M059J (cell line): ENCODE measurements at regions not wholly inside any gene's neighbourhood (a gene's known extent, or its start where the extent isn't known, plus 50 kb on each side); places are given as distances from the start of the nearest gene placed in this dataset.
A peak's percentile ranks its signal among the peaks of the same experiment; 100 is the strongest.

Experiments
- DNase-seq: peaks from one replicate; pipeline ENCODE4 v3.0.0-alpha.2; 2012; ENCODE audit warnings: low read depth

DNA sequence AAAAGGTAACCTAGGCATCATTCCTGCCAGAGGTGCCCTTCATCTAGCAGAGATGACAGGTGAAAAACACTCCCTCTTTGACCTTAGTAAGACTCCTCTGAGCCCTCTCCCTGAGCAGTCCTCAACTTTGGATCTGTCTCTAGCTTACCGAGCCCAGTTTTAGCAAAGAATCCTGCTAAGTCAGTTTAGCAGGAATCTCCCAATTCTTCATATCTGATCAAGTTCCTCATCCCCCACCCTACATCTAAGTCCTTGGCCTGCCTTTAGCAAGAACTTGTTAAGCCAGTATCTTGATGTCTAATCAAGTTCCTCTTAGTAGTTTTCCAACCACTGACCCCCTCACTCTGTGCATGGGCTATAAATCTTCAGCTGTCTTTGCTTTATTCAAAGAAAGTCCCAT, 235.6 kb downstream of the OMA1 start:
- DNase-seq, result no peak

DNA sequence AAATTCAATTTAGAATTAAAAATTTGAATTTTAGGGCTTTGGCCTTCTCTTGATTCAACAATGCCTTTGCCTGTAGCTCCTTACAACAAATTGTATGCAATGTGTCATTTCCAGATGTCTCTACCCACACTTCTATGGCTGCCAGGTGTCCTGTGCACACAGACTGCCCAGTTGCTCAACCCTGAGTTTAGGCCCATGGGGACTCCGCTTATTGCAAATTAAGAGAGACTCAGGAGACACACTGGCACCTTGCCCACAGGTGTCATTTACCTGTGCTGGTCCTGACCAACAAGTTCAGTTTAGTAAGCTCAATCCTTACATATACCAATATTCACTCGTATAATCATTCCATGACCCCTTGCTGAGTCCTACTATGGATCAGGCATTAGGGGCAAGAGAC, 236.1 kb downstream of the OMA1 start:
- no peak for DNase-seq

DNA sequence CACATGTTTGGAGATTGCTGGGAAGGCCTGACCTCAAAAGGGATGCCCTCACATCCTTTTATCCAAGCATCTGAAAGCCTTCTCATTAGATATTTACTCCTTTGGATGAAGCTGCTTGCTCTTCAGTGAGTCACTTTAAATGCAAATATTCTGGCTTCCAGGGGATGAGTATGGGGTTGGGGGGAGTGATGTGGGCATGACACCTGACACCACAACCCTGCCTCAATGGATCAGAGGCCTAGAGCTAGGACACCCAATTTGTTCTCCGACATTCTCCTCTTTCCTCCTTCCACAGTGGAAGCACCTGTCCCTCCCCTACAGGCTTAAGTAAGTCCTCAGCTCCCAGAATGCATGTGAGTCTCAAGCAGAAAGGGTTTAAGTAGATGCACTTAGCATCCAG, 238.3 kb downstream of the OMA1 start:
- DNase-seq, result no peak

DNA sequence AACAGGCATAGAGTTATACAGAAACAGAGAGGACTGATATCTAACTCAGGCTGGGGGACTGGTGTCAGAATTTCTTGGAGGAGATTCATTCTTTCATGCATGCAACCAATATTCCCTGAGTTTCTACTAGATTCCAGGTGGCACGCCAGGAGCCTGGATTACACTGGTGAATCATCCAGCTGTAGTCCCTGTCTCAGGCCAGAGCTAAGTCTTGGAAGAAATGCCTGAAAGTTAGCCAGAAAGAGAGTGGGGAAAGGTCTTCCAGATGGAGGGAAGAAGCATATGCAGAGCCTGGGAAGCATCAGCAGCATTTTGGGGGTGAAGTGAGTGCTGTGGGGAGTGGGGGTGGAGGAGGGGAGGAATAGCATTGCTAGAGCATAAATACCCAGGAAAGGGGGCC, 239.1 kb downstream of the OMA1 start:
- DNase-seq, result no peak

DNA sequence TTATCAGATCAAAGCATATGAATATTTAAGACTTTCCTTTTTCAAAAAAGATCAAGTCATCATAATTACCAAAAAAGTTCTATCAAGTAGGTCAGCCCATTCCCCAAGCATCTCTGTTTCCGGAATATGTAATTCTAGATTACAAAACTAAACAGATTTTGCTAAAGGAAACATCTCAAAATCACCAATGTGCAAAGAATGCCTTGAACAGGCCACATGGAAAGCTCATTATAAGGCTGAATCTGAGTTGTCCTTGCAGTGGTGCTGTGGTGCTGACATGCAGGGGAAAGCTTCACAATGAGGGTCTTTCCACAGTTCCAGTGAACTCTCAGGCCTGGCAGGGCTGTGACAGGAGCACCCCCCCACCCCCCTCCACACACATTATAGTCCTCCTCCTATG, 240.9 kb downstream of the OMA1 start:
- DNase-seq, result no peak

DNA sequence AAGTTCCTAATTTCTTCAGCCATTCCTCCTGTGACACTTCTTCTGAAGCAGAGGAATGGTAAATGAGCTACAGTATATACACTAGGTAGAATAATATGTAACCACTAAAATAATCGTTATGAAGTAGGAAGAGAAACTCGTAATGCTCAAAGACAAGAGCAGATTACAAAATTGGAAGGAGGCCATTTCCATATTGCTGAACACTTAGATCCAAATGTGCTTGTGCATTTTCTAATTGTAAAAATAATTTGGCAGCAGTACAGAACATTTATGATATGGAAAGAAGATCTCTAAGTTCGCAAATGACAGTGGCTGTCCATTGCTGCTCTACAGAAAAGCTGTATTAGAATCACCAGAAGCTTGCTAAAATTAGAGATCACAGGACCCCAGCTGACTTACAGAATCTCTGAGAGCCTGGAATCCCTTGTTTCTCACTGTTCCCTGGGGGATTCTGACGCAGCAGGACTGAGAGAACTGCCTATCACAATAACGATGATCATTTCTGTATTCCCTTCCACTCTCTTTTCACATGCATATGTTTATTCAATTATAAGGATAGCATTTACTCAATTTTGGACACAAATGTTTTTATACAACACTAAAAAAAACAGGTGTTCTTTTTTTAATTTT, 242.1 kb downstream of the OMA1 start:
- no peak for DNase-seq

DNA sequence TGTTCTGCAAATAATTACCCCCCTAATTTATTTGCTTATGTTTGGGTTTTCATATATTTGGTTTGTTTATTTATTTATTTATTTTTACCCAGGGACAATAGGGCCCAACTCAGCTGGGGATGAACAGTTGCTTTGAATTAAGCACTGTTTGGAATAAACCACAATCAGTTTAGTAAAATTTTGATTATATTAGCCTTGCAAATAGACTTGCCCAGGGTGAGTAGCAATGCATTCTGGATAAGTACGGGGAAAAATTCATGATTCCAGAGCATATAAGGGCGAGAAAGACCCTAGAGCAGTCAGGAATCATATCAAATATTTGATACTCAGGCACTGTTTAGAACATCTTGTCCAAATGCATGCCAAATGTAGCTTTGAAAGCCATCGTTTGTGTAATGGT, 242.7 kb downstream of the OMA1 start:
- DNase-seq, result no peak

DNA sequence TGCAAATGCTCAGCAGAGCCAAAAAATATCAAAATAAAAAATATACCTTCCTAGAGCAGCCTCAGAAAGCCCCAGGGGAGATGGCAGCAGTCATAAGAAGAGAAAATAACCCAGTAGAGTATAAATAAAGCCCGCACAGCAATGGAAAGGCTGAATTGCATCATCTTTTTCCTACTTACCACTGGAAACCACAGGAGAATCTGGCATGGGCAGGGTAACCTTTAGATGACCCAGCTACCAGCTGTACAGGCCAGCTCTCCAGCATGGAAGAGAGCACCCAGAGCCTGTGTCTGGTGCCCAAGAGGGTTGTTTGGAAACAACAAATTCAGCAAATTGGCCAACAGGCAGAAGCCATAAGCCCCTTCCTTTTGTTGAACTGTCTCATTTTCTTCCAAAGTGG, 253.1 kb downstream of the OMA1 start:
- DNase-seq, result peak; percentile 64

DNA sequence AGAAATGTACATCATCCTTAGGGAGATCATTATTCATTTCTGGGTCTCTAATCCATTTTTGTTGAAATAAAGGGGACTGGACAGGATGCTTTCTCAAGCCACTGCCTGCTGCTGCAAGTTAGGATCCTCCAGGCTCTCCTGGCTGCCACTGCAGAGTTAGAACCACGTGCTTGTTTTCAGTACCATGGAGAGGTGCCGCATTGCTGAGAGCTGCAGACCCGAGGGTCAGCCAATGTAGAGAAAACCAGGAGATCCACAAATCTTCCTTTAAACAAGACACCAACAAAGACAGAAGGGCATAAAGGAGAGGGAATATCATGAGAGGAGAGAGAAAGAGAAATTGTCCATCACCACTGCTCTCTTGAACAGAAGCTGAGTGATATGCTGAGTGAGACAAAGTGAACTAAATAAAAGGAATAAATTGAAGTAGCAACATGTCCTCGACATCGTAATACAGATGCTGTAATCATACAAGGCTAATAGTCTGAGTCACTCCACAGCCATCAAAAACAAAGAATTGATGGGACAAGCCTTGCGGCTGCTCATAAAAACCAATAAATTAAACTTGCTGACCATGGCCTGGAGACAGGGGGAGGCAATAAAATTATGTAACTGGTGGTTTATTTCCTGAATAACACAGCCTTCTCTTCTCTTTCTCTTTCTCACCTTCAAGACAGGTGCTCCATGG, 255.7 kb downstream of the OMA1 start:
- DNase-seq, result peak; percentile 48

DNA sequence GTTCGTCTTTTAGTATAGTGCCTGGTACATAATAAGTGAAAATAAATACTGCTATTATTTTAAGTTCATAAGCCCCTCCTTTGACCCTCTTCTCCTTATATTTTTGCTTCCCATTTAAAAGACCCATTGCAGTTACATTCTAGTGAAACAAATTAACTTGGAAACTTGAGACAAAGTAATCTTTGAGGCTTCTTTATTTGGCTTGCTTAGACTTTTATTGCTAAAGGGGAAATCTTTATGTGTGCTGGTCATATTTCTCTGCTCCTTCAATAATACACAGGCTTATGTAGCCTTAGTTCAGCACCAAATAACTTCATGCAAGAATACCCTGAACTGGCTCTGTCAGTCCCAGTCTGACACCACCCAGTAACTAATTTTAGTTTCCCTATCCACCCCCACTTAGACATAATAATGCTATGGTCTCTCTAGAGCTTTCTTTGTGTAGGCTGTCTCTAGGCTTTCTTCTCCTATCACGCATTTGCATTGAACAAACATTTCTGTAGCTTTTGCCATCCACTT, 257.8 kb downstream of the OMA1 start:
- no peak for DNase-seq

DNA sequence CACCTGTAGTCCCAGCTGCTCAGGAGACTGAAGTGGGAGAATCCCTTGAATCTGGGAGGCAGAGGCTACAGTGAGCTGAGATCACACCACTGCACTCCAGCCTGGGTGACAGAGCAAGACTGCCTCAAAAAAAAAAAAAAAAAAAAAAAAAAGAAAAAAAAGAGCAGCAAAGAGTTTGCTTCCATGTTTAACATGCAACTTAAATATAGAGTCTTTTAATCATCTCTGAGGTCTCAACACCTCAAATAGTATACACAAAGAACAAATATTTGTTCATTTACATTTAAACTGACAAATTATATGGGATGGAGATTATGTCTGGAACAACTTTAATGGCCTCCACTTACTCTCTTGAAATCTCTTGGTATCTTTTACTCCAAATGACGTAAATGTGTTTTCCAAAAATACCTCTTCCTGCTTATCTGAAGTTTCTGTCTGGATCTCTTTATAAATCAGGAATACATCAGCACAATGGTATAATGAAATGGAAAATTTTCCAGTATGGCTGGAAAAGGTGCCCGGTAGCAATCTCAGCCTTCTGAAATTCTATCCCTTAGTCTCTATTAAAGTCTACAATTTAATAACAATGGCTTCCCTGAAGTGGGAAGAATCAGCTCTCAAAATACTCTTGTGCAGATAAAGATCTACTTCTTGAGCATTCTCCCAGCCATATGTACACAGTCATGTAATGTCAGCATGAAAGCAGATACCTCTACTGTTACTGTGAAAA, 258.5 kb downstream of the OMA1 start:
- DNase-seq, result no peak

DNA sequence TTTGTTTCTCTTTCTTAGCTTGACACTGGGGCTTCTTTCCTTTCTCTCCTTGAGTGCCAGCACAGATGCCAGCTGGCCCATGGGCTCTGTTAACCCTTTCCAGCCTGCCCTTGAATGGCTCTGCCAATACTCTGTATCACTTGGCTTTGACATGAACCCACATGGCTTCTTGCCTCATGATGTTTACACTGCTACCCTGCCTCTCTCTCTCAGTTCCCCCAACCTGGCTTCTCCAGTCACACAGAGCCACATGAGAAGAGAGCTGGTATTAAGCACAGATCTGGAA, 262.4 kb downstream of the OMA1 start:
- no peak for DNase-seq

DNA sequence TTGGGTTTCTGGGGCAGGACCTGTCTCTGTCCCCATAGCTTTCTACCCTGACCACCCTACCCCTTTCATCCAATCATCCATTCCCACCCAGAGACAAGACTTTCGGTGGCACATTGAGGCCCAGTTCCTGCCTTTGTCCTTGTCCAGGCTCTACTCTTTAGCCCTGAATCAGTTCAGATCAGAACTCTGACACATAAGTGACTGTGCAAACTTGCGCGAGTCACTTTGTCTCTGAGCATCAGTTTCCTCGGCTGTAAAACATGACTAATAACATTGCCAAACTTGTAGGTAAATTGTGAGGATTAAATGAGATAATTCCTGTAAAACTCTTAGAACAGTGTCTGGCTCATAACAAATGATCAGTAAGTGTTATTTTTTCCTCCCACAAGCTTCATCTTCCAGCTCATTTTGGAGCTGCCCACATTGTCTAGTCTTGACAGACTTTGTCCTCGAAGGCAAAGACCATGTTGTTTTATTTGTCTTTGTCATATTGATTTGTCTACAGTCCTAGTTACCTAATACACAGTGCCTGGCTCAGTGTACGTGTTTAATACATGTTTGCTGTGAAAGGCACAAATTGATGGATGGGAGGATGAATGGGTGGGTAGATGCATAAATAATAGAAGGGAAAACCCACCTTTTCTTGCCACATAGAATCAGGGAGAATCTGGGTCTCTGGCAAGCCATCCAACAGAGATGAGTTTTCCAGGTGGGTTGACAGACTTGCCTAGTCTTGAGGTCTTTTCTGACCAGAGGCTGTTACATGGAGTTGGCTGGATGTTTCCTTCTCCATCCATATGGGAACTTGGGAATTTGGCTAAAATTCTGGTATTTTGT, 262.9 kb downstream of the OMA1 start:
- peak; percentile 22 for DNase-seq

DNA sequence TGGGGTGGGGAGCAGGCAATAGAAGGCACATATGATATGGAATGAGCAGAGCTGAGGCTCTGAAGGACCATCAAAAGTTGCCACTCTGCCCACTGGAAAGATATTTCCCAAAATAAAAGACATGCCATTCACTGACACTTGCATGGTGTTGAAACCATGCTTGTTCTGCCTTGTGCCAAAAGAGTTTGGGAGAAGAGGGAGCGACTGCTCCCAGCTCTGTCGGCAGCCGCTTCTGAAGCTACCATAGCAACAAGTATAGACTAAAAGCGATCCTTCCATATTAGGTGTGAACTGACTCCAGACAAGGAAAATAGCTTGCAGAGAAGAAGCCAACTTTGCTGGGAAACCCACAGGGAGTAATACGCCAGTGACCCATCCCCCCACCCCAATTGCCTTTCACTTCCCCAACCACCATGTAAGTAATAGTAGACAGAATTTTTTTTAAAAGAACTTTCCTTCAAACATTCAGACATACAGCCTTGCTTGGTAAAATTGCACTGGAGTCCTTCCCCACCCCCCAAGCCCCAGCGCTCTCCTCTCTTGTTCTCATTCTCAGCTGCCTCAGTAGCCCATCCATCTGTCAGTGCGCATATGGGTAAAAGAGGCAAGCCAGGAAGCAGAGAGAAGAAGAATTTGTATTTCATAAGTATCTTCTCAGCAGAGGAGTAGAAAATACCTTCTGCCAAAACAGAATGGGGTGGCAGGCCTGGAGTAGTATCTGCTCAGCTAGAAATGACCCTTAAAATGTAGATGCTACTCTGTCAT, 263.7 kb downstream of the OMA1 start:
- no peak for DNase-seq

DNA sequence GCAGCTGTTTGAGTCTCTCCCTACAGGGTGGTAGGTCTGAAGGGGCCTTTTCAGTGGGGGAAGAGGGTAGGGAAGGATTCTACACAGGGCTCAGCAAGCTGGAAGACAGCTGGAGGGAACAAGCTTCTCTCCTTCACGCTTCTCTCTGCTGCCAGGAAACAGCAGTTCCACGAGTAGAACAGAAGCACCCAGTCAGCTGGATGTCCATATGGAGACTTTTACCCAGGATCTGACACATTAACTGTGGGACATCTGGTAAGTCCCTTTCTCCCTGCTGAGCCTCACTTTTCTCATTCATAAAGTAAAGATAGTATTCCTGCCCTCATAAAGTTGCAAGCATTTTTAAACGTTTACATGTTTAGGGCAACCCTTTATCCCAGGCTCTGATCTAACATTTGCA, 280.3 kb downstream of the OMA1 start:
- DNase-seq, result no peak

DNA sequence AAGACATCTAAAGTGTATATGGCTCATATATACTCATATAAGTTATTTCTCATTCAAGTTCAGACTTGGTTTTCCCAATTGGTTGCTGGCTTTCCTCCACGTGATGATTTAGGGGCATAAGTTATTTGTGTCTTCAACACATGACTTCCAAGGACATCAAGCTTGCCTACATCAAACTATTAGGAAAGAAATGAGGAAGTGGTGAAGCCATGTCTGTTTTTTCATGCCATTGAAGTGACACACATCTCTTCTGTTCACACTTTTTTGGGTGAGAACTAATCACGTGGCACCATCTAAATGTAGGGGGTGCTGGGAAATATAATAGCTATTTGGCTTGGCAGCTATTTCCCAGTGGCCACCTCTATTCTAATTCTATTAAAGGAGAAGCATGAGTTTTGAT, 282.1 kb downstream of the OMA1 start:
- DNase-seq, result peak; percentile 24

DNA sequence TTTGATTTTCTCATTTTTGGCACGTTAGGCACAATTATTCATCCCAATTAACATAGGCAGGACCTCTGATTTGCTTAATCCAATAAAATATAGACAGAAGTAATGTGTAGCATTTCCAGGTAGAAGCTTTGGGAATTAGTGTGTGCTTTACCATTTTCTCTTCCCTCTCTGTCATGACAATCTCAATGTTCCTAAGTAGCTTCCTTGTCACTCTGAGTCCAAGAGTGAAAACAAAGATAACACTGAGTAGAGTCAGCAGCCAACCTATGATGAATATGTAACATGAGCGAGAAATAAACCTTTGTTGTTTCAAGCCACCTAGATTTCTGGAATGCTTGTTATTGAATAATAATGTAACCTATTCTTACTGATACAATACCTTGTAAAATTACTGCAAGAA, 283.8 kb downstream of the OMA1 start:
- DNase-seq, result no peak

DNA sequence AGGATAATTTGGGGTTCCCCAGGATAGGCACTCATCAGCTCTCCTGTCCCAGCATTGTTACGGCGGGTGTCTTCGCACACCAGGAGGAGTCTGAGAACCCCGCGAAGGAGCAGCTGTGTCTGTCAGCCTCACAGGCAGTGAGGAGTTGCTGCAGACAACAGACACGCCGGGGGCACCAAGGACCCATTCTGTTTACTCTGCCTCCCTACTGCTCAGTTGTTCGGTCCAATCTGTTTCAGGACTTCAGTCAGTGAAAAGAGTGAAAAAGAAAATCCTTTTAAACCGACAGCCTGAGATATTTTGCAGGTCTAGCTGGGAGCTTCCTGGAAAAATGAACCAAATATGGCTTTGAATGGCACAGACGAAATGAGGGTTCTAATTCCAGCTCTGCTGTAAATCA, 288.4 kb downstream of the OMA1 start:
- DNase-seq, result no peak

DNA sequence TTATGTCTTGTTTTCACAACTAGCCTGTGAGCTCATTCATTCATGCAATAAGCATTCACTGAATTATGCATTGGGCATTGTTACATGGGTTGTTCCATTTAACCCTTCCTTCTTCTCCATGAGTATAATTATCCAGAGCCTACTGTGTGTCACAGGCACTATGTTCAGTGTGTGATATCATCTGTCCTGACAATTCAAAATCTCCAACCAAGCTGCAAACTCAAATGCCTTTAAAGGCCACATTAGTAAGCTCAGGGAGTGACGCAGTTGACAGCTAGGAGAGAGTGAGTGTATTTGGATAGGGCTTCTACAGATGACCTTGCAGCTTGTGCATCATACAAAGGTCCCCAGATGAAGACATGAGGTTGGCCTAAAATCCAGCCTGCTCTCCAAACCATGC, 289.5 kb downstream of the OMA1 start:
- DNase-seq, result no peak

DNA sequence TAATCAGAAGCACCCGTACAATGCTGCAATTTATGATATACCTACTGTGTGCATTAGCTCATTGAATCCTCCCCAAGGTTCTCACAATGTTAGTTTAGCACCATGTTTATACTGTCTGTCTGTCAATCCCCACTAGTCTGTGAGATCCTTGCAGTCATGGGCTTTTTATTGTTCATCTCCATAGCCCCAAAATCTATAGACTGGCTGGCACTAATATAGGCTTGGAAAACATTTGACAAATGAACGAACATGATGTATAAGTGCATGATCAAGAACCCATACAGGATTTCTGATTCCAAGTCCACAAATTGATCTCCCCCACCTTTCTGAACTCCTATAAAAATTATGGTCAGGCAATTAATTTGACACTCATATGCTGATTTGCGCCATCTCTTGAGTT, 290.0 kb downstream of the OMA1 start:
- DNase-seq, result no peak

DNA sequence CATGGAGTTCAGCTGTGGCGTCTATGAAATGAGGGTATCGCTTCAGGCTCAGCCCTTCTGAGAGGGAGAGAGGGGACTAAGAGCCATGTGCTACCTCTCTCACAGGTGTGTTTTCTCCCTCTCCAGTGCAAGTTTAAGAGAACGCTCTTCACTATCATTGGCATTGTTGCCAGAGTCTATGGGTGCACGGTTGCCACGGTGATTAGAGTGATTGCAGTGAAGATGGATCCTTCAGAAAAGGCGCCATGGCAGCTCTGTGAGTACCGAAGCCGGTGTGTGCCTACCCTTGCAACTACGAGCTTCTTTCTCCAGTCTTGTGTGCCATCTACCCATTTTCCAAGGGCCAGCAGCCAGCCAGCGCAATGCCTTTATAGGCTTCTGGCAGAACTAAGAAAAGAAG, 290.5 kb downstream of the OMA1 start:
- DNase-seq, result no peak

DNA sequence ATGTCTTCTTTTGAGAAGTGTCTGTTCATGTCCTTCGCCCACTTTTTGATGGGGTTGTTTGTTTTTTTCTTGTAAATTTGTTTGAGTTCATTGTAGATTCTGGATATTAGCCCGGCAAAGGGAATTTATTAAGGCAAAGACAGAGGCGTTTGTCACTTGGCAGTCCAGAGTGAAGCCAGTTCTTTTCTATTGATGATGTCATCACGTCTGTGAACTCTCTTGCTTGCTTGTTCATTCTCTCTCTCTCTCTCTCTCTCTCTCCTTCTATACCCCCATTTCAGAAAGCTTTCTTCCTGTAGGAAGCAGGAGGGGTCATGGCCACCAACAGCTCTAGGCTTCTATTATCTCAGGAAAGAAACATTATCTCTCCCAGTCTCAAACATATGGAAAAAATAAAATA, 291.3 kb downstream of the OMA1 start:
- no peak for DNase-seq
